Testis (tissue), 2 donors: ENCODE measurements at regions not wholly inside any gene's neighbourhood (a gene's known extent, or its start where the extent isn't known, plus 50 kb on each side); places are given as distances from the start of the nearest gene placed in this dataset.

ENCODE experiments used
- DNase-seq: peaks from one replicate; pipeline ENCODE4 v3.0.0-alpha.2; 2019
- H3K27ac ChIP-seq, 2 donors: fragments of 200-600 bp; sonication (generic); one replicate each; pipeline ENCODE4 v1.5.1; 2019
- H3K27me3 ChIP-seq: fragments of 200-600 bp; sonication (generic); one replicate; pipeline ENCODE4 v1.5.1; 2019
- H3K36me3 ChIP-seq: fragments of 200-600 bp; sonication (generic); one replicate; pipeline ENCODE4 v1.5.1; 2017; ENCODE audit warnings: low read depth; ENCODE audit errors: missing control alignments
- H3K4me1 ChIP-seq: fragments of 200-600 bp; sonication (generic); one replicate; pipeline ENCODE4 v1.5.1; 2019
- H3K4me3 ChIP-seq, 2 donors: fragments of 200-600 bp; sonication (generic); one replicate each; pipeline ENCODE4 v1.5.1; 2017 to 2019
- H3K9me3 ChIP-seq: fragments of 200-600 bp; sonication (generic); one replicate; pipeline ENCODE4 v1.5.1; 2017
- CTCF ChIP-seq, 3 experiments: fragments of 450-650 bp in 2 of 3; fragments of 200-600 bp in 1 of 3; sonication (generic) in 1 of 3; IDR thresholded peaks; one replicate each; pipeline ENCODE4 v1.5.1; 2016 to 2019; ENCODE audit warnings: antibody characterized with exemption in 3 of 3, mild to moderate bottlenecking in 2 of 3, moderate library complexity in 1 of 3
- POLR2A ChIP-seq: fragments of 450-650 bp; IDR thresholded peaks from one replicate; pipeline ENCODE4 v1.6.1; 2017; ENCODE audit warnings: antibody characterized with exemption, mild to moderate bottlenecking, moderate library complexity
- WGBS, 2 donors: methylation state at CpG; one replicate each; pipeline ENCODE4 v1.1.5; 2018; 5-methylcytosine and 5-hydroxymethylcytosine counted together
- intact Hi-C: fragments of 100-400 bp; cut with DNase I; formaldehyde crosslinking; loops from one replicate; pipeline ENCODE4 v1.15.1; 2023; ENCODE audit warnings: low total_unique reads

- no peaks in the 10 kb centered on the region for H3K36me3 ChIP-seq
- no peaks in the 10 kb centered on the region for H3K27me3 ChIP-seq
- DNase-seq = no peak
- TF ChIP-seq CTCF (IDR thresholded peaks at IDR 0.05) (no peak), POLR2A (no peak)
- no peaks in the 10 kb centered on the region for H3K9me3 ChIP-seq
- intact Hi-C loops = no loop called here
- no peaks in the 10 kb centered on the region for H3K4me1 ChIP-seq
- WGBS, 2 donors = 75 to 76% methylated on average over 2 of the region's 2 CpGs
- H3K27ac ChIP-seq = no peak overlapping the region
- H3K4me3 ChIP-seq = no peak overlapping the region
Measured at GRCh38 chr20:52621401-52621800, 350.8 kb upstream of the TSHZ2 start.

GRCh38 chr20:52619671-52620070 lies 352.5 kb upstream of the TSHZ2 start:
- TF ChIP-seq CTCF (IDR thresholded peaks at IDR 0.05) = no peak
- intact Hi-C loops = no loop called here
- no peak for DNase-seq
- Histone ChIP-seq H3K4me3 (no peak overlapping the region), H3K4me1 (no peaks in the 10 kb centered on the region), H3K27ac (no peak overlapping the region), H3K27me3 (no peaks in the 10 kb centered on the region), H3K36me3 (no peaks in the 10 kb centered on the region), H3K9me3 (no peaks in the 10 kb centered on the region)
- 80 to 83% methylated on average over 3 of the region's 3 CpGs for WGBS, 2 donors

GRCh38 chr20:52619101-52619500 lies 353.1 kb upstream of the TSHZ2 start:
- no peak overlapping the region for H3K4me3 ChIP-seq
- intact Hi-C loops = no loop called here
- no peak for DNase-seq
- no peak overlapping the region for H3K27ac ChIP-seq
- no peaks in the 10 kb centered on the region for H3K9me3 ChIP-seq
- TF ChIP-seq POLR2A (no peak), CTCF (IDR thresholded peaks at IDR 0.05) (no peak)
- H3K36me3 ChIP-seq = no peaks in the 10 kb centered on the region
- 64 to 79% methylated on average over 5 of the region's 5 CpGs for WGBS, 2 donors
- no peaks in the 10 kb centered on the region for H3K27me3 ChIP-seq
- H3K4me1 ChIP-seq = no peaks in the 10 kb centered on the region

GRCh38 chr20:52616629-52617028 lies 355.5 kb upstream of the TSHZ2 start:
- Histone ChIP-seq H3K9me3 (no peaks in the 10 kb centered on the region), H3K4me3 (no peak overlapping the region), H3K36me3 (no peaks in the 10 kb centered on the region), H3K27ac (no peak overlapping the region), H3K27me3 (no peaks in the 10 kb centered on the region), H3K4me1 (no peaks in the 10 kb centered on the region)
- DNase-seq = no peak
- 75 to 80% methylated on average over 3 of the region's 3 CpGs for WGBS, 2 donors
- TF ChIP-seq POLR2A = no peak
- no peak for TF ChIP-seq CTCF (IDR thresholded peaks at IDR 0.05)
- intact Hi-C loops = no loop called here

- no peaks in the 10 kb centered on the region for H3K9me3 ChIP-seq
- H3K27ac ChIP-seq = no peak overlapping the region
- no peak for DNase-seq
- intact Hi-C loops = no loop called here
- WGBS, 2 donors = 84 to 85% methylated on average over 3 of the region's 3 CpGs
- no peaks in the 10 kb centered on the region for H3K4me1 ChIP-seq
- H3K27me3 ChIP-seq = no peaks in the 10 kb centered on the region
- no peak for TF ChIP-seq CTCF (IDR thresholded peaks at IDR 0.05)
- no peaks in the 10 kb centered on the region for H3K36me3 ChIP-seq
- H3K4me3 ChIP-seq = no peak overlapping the region
Measured at GRCh38 chr20:52614051-52614863, 357.9 kb upstream of the TSHZ2 start.
